ENCODE measurements at regions not wholly inside any gene's neighbourhood (a gene's known extent, or its start where the extent isn't known, plus 50 kb on each side); places are given as distances from the start of the nearest gene placed in this dataset.
"Not testable (repeated sequence)": the region's sequence is repeated elsewhere in the genome, so short reads cannot be mapped to it uniquely, and the experiment has no call there.

DNA sequence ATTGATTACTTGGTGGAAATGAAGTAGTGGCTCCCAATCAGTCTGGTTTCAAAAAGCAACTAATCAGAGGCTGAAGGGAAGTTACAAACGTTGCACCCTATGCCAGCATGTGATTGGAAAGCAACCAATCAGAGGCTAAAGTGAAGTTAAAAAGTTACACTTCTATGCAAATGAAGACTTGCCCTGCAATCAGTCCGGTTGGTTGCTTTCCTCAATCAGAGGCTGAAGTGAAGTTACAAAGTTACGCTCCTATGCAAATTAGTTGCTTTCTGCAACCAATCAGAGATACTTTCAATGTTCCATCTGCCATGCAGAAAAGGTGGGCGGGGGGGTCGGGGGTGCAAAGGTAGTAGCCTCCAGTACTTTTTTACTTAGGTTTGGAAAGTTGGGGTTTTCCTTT lies 1077.1 kb downstream of the TYW1 start:
- no peak overlapping the region for H3K9ac ChIP-seq (ENCODE audit: low read length)
- H3K4me3 ChIP-seq (ENCODE audit: low read length) = no peak overlapping the region
- H3K36me3 ChIP-seq (ENCODE audit: control insufficient read depth, insufficient read depth, low read length) = no peaks in the 10 kb centered on the region
- H3K4me1 ChIP-seq (ENCODE audit: control insufficient read depth, insufficient read depth, low read length) = no peaks in the 10 kb centered on the region
- no peaks in the 10 kb centered on the region for H3K9me3 ChIP-seq (ENCODE audit: control insufficient read depth, low read length)
- no peaks in the 10 kb centered on the region for H3K27me3 ChIP-seq (ENCODE audit: control insufficient read depth, insufficient read depth, low read length)

DNA sequence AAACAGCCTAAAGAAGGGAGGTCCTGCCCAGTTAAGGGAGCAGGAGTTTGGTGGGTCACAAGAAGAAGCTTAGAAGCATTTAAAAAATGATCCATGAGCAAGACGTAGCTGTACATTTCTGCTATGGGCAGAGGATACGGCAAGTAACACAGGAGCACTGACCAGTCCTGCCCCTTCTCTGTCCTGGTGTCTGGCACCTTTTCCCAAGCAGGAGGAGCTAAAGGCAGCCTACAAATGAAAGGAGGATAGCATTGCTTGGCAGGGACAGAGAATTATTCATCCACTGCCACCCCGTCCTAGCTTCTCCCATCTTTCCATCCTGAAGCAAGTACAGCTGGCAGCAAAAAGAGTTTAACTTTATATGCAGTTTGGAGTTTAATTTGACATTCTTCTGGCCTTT lies 1077.6 kb downstream of the TYW1 start:
- H3K4me1 ChIP-seq (ENCODE audit: control insufficient read depth, insufficient read depth, low read length) = no peaks in the 10 kb centered on the region
- H3K27me3 ChIP-seq (ENCODE audit: control insufficient read depth, insufficient read depth, low read length) = no peaks in the 10 kb centered on the region
- H3K9me3 ChIP-seq (ENCODE audit: control insufficient read depth, low read length) = no peaks in the 10 kb centered on the region
- no peak overlapping the region for H3K9ac ChIP-seq (ENCODE audit: low read length)
- no peak overlapping the region for H3K4me3 ChIP-seq (ENCODE audit: low read length)
- H3K36me3 ChIP-seq (ENCODE audit: control insufficient read depth, insufficient read depth, low read length) = no peaks in the 10 kb centered on the region

DNA sequence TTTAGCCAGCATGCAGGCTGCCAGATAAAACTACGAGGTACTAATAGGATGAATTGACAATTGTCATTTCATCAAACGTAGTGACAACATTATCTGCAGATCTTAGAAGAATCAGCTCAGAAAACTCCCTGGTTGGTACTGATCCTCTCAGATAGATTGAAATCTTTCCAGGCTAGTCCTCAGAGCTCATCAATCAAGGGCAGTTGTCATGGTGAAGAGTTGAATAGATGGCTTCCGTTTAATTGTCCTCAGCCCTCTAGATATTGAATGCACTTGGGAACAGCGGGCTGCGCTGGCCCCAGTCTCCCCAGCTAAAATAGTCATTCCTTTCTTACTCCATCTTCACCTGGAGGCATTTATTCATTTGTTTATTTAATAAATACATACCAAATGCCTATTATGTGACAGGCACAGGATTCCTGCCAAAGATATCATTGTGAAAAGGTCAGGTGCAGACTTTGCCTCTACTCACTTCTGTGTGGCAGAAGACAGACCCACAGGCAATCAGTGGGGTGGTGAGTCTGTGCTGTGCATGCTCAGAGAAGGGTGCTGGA lies 1081.6 kb downstream of the TYW1 start:
- Histone ChIP-seq H3K9me3 (ENCODE audit: control insufficient read depth, low read length) (no peaks in the 10 kb centered on the region), H3K4me1 (ENCODE audit: control insufficient read depth, insufficient read depth, low read length) (no peaks in the 10 kb centered on the region), H3K4me3 (ENCODE audit: low read length) (no peak overlapping the region), H3K9ac (ENCODE audit: low read length) (no peak overlapping the region), H3K36me3 (ENCODE audit: control insufficient read depth, insufficient read depth, low read length) (no peaks in the 10 kb centered on the region), H3K27me3 (ENCODE audit: control insufficient read depth, insufficient read depth, low read length) (no peaks in the 10 kb centered on the region)

DNA sequence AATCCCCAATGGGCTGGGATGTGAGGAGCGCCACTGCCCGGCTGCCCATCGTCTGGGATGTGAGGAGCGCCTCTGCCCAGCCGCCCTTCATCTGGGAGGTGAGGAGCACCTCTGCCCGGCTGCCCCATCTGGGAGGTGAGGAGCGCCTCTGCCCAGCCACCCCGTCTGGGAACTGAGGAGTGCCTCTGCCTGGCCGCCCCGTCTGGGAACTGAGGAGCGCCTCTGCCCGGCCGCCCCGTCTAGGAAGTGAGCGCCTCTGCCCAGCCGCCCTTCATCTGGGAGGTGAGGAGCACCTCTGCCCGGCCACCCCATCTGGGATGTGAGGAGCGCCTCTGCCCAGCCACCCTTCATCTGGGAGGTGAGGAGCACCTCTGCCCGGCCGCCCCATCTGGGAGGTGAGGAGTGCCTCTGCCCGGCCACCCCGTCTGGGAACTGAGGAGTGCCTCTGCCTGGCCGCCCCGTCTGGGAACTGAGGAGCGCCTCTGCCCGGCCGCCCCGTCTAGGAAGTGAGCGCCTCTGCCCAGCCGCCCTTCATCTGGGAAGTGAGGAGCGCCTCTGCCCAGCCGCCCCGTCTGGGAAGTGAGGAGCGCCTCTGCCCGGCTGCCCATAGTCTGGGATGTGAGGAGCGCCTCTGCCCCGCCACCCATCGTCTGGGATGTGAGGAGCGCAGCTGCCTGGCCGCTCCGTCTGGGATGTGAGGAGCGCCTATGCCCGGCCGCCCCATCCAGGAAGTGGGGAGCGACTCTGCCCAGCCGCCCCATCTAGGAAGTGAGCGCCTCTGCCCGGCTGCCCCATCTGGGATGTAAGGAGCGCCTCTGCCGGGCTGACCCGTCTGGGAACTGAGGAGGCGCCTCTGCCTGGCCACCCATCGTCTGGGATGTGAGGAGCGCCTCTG lies 1085.7 kb downstream of the TYW1 start:
- H3K9me3 ChIP-seq (ENCODE audit: control insufficient read depth, low read length); H3K4me1 ChIP-seq (ENCODE audit: control insufficient read depth, insufficient read depth, low read length); H3K27me3 ChIP-seq (ENCODE audit: control insufficient read depth, insufficient read depth, low read length); H3K36me3 ChIP-seq (ENCODE audit: control insufficient read depth, insufficient read depth, low read length); H3K9ac ChIP-seq (ENCODE audit: low read length); H3K4me3 ChIP-seq (ENCODE audit: low read length): not testable (repeated sequence)

DNA sequence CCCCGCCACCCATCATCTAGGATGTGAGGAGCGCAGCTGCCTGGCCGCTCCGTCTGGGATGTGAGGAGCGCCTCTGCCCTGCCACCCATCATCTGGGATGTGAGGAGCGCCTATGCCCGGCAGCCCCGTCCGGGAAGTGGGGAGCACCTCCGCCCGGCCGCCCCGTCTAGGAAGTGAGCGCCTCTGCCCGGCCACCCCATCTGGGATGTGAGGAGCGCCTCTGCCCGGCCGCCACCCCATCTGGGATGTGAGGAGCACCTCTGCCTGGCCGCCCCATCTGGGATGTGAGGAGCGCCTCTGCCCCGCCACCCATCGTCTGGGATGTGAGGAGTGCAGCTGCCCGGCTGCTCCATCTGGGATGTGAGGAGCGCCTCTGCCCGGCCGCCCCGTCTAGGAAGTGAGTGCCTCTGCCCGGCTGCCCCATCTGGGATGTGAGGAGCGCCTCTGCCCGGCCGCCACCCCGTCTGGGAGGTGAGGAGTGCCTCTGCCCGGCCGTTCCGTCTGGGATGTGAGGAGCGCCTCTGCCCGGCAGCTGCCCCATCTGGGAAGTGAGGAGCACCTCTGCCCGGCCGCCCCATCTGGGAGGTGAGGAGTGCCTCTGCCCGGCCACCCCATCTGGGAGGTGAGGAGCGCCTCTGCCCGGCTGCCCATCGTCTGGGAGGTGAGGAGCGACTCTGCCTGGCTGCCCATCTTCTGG lies 1086.5 kb downstream of the TYW1 start:
- H3K9ac ChIP-seq (ENCODE audit: low read length); H3K4me3 ChIP-seq (ENCODE audit: low read length); H3K36me3 ChIP-seq (ENCODE audit: control insufficient read depth, insufficient read depth, low read length); H3K9me3 ChIP-seq (ENCODE audit: control insufficient read depth, low read length); H3K4me1 ChIP-seq (ENCODE audit: control insufficient read depth, insufficient read depth, low read length); H3K27me3 ChIP-seq (ENCODE audit: control insufficient read depth, insufficient read depth, low read length): not testable (repeated sequence)

DNA sequence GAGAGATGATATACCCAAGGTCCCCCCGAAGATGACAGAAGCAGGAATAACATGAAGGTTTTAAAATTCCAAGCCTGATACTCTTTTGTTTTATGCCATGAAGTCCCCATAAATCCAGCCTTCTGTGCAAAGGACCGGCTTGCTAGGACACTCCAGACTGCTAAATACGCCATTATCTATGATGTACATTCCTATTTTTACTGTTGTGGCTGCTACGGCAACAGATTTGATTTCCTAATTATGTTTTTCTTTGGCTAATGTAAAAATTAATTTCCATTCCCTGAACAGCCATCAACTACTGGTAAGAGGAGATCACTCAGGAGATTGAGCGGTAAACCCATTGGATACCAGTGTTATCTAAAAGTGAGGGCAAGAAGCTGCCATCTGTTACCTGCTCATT lies 1090.8 kb downstream of the TYW1 start:
- Histone ChIP-seq H3K9ac (ENCODE audit: low read length) (no peak overlapping the region), H3K27me3 (ENCODE audit: control insufficient read depth, insufficient read depth, low read length) (no peaks in the 10 kb centered on the region), H3K4me1 (ENCODE audit: control insufficient read depth, insufficient read depth, low read length) (no peaks in the 10 kb centered on the region), H3K4me3 (ENCODE audit: low read length) (no peak overlapping the region), H3K36me3 (ENCODE audit: control insufficient read depth, insufficient read depth, low read length) (no peaks in the 10 kb centered on the region), H3K9me3 (ENCODE audit: control insufficient read depth, low read length) (no peaks in the 10 kb centered on the region)

DNA sequence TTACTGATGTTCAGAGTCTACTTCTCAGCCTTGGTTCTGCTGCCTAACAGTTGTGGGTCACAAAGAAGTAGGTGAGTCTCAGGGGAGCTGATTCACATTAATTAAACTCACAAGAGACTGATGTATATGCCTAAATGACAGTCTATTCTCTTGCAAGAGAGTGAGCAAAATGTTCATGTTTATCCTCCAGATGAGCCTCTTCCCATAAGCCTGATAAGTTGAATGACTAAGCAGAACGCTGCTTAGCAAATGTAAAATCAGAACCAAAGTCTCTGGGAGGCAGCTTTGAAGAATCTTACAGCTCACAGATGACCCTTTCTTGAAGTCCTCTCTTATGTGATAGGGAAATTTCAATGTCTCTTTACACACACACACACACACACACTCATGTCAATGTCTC lies 1092.2 kb downstream of the TYW1 start:
- Histone ChIP-seq H3K9ac (ENCODE audit: low read length) (no peak overlapping the region), H3K4me1 (ENCODE audit: control insufficient read depth, insufficient read depth, low read length) (no peaks in the 10 kb centered on the region), H3K4me3 (ENCODE audit: low read length) (no peak overlapping the region), H3K36me3 (ENCODE audit: control insufficient read depth, insufficient read depth, low read length) (no peaks in the 10 kb centered on the region), H3K9me3 (ENCODE audit: control insufficient read depth, low read length) (no peaks in the 10 kb centered on the region), H3K27me3 (ENCODE audit: control insufficient read depth, insufficient read depth, low read length) (no peaks in the 10 kb centered on the region)

DNA sequence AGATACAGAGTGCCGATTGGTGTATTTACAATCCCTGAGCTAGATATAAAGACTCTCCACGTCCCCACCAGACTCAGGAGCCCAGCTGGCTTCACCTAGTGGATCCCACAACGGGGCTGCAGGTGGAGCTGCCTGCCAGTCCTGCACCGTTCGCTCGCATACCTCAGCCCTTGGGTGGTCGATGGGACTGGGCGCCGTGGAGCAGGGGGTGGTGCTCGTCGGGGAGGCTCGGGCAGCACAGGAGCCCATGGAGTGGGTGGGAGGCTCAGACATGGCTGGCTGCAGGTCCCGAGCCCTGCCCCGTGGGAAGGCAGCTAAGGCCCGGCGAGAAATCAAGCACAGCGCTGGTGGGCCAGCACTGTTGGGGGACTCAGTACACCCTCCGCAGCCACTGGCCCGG lies 1093.6 kb downstream of the TYW1 start:
- H3K27me3 ChIP-seq (ENCODE audit: control insufficient read depth, insufficient read depth, low read length); H3K4me3 ChIP-seq (ENCODE audit: low read length); H3K4me1 ChIP-seq (ENCODE audit: control insufficient read depth, insufficient read depth, low read length); H3K9me3 ChIP-seq (ENCODE audit: control insufficient read depth, low read length); H3K9ac ChIP-seq (ENCODE audit: low read length); H3K36me3 ChIP-seq (ENCODE audit: control insufficient read depth, insufficient read depth, low read length): not testable (repeated sequence)

DNA sequence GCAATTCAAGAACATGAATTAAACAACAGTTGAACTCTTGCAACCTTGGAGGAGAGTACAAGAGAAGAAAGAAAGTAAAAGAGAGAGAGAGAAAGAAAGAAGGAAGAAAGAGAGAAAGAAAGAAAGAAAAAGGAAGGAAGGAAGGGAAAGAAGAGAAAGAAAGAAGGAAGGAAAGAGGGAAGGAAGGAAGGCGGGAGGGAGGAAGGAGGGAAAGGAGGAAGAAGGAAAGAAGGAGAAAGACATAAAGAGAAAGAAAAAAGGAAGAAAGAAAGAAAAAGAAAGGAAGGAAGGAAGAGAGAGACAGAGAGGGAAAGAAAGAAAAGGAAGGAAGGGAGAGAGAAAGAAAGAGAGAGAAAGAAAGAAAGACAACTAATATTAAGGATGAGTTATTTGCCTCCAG lies 1106.7 kb downstream of the TYW1 start:
- no peaks in the 10 kb centered on the region for H3K27me3 ChIP-seq (ENCODE audit: control insufficient read depth, insufficient read depth, low read length)
- H3K4me1 ChIP-seq (ENCODE audit: control insufficient read depth, insufficient read depth, low read length) = no peaks in the 10 kb centered on the region
- no peaks in the 10 kb centered on the region for H3K36me3 ChIP-seq (ENCODE audit: control insufficient read depth, insufficient read depth, low read length)
- no peaks in the 10 kb centered on the region for H3K9me3 ChIP-seq (ENCODE audit: control insufficient read depth, low read length)
- no peak overlapping the region for H3K9ac ChIP-seq (ENCODE audit: low read length)
- no peak overlapping the region for H3K4me3 ChIP-seq (ENCODE audit: low read length)

DNA sequence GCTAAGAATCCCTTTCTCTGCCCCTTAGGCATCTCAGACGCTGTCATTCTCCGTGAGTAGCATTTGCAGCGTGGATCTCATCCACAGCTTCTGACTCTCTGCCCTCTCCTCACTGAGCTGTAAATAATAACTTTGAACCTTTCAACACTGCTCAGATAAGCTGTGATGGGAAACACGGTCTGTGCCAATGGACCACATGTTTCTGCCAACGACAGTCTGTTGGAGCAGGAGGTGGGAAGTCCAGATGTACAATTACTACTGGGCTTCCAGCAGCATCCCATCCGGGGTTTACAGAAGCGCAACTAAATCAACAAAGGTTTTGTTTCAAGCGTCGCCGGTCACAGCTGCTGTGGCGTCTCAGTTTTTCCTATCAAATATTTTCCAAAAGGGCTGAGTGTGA lies 1110.6 kb downstream of the TYW1 start:
- H3K27me3 ChIP-seq (ENCODE audit: control insufficient read depth, insufficient read depth, low read length) = no peaks in the 10 kb centered on the region
- no peak overlapping the region for H3K9ac ChIP-seq (ENCODE audit: low read length)
- H3K4me3 ChIP-seq (ENCODE audit: low read length) = no peak overlapping the region
- no peaks in the 10 kb centered on the region for H3K36me3 ChIP-seq (ENCODE audit: control insufficient read depth, insufficient read depth, low read length)
- no peaks in the 10 kb centered on the region for H3K9me3 ChIP-seq (ENCODE audit: control insufficient read depth, low read length)
- no peaks in the 10 kb centered on the region for H3K4me1 ChIP-seq (ENCODE audit: control insufficient read depth, insufficient read depth, low read length)

DNA sequence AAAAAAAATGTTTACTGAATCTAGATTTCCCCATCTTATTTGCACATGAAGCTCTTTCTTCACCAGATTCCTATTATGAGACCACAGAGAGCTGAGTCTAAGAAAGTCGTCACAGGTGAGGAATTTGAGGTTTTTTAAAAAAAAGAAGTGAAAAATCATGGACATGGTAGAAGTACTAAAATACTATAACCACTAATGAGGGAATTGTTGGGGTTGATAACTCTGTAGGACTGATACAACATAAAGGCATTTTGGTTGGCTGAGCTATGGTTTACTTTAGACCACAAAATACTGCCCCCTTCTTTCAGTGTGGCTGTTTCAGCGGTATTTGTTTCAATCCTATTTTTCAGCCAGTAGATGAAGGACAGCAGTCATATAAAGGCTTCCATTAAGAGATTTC lies 1111.3 kb downstream of the TYW1 start:
- Histone ChIP-seq H3K4me1 (ENCODE audit: control insufficient read depth, insufficient read depth, low read length) (no peaks in the 10 kb centered on the region), H3K9me3 (ENCODE audit: control insufficient read depth, low read length) (no peaks in the 10 kb centered on the region), H3K4me3 (ENCODE audit: low read length) (no peak overlapping the region), H3K27me3 (ENCODE audit: control insufficient read depth, insufficient read depth, low read length) (no peaks in the 10 kb centered on the region), H3K9ac (ENCODE audit: low read length) (no peak overlapping the region), H3K36me3 (ENCODE audit: control insufficient read depth, insufficient read depth, low read length) (no peaks in the 10 kb centered on the region)

DNA sequence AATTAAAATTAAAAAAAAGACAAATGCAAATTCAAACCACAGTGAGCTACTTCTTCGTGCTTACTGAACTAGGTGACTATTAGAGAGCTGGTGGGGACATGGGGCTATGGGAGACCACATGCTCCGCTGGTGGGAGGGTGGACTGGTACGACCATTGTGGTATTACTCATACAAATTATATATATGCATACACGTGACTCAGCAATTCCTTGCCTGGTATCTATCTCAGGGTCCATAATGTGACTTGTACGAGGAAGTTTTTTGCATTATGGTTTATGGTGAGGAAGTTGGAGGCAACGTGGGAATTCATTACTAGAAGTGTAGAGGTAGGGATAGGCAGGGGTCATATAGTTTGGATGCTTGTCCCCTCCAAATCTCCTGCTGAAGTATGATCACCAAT lies 1112.7 kb downstream of the TYW1 start:
- no peaks in the 10 kb centered on the region for H3K4me1 ChIP-seq (ENCODE audit: control insufficient read depth, insufficient read depth, low read length)
- H3K9ac ChIP-seq (ENCODE audit: low read length) = no peak overlapping the region
- no peaks in the 10 kb centered on the region for H3K27me3 ChIP-seq (ENCODE audit: control insufficient read depth, insufficient read depth, low read length)
- H3K4me3 ChIP-seq (ENCODE audit: low read length) = no peak overlapping the region
- no peaks in the 10 kb centered on the region for H3K36me3 ChIP-seq (ENCODE audit: control insufficient read depth, insufficient read depth, low read length)
- H3K9me3 ChIP-seq (ENCODE audit: control insufficient read depth, low read length) = no peaks in the 10 kb centered on the region
